Posterior vena cava (tissue), 2 donors: ENCODE measurements at regions not wholly inside any gene's neighbourhood (a gene's known extent, or its start where the extent isn't known, plus 50 kb on each side); places are given as distances from the start of the nearest gene placed in this dataset.
"Not testable (repeated sequence)": the region's sequence is repeated elsewhere in the genome, so short reads cannot be mapped to it uniquely, and the experiment has no call there.

Experiments
- DNase-seq: peaks from one replicate; pipeline ENCODE4 v3.0.0-alpha.2; 2020; ENCODE audit warnings: low spot score
- intact Hi-C, 2 donors: fragments of 100-400 bp; cut with DNase I; formaldehyde crosslinking; loops; one replicate each; pipeline versions ENCODE4 v1.14.1 to v1.14.2; 2022 to 2023
- donor health status: DM: yes; HTN: yes; CAD: no.
- donor health status: DM: yes; HTN: yes; CAD: no.

GRCh38 chr4:67342291-67342690 is 203.0 kb downstream of the CENPC start:
- intact Hi-C loops: no loop called here

DNA sequence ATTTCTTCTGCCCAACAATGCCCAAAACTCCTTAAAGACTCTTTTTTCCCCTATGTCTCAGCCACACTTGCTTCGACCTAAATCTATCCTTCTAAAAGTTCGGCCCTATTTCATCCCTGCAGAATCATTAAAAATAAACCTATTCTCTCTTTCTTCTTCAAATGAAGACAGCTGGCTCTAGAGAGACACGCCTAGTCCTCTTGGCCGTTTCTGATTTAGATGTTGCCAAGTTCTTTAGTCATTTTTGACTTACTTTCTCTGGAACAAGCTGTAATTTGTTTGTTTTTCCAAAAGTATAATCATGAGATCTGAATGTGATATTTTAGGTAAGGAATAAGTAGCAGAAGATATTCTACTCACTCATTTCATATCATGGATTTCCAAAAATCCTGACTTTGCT is 211.6 kb downstream of the CENPC start:
- intact Hi-C loops: no loop called here
- DNase-seq: no peak

More at GRCh38 chr4:67342291-67342690, 203.0 kb downstream of the CENPC start:
- DNase-seq: no peak

DNA sequence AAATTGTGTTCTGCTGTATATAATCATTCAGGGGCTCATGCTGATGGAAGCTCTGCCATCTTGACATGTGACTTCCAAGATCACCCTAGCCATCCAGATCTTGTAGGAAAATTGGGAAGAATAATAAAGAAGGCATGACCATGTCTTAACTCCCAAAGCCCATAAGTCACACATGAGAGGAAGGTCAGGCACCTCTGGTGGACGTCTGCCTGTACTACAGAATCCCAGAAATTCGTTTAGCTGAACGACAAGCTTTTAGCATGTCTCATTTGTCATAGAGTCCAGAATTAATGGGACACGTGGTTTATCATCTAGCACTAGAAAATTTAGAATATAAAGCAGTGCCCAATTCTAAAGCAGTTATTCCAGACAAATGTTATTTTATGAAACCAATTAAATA is 212.7 kb downstream of the CENPC start:
- DNase-seq: no peak
- intact Hi-C loops: no loop called here

DNA sequence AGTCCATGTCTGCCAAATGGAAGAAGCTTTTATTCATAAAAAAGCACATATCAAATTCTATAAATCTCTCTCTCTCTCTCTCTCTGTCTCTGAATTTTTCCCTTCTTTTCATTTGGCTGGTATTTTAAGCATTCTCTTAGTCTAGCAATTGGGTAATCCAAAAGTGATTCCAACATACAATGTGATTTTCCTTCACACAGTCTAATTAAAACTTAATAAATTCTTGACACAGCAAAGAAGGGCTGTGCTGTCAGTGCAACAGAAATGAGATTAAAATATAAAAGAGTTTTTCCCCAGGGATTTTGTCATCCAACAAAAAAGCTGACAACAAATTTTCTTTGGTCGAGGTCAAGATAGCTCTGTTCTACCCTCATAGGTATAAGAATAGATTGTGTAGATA is 216.9 kb downstream of the CENPC start:
- no peak for DNase-seq
- intact Hi-C loops: no loop called here

GRCh38 chr4:67328018-67328278 is 217.4 kb downstream of the CENPC start:
- intact Hi-C loops: no loop called here

DNA sequence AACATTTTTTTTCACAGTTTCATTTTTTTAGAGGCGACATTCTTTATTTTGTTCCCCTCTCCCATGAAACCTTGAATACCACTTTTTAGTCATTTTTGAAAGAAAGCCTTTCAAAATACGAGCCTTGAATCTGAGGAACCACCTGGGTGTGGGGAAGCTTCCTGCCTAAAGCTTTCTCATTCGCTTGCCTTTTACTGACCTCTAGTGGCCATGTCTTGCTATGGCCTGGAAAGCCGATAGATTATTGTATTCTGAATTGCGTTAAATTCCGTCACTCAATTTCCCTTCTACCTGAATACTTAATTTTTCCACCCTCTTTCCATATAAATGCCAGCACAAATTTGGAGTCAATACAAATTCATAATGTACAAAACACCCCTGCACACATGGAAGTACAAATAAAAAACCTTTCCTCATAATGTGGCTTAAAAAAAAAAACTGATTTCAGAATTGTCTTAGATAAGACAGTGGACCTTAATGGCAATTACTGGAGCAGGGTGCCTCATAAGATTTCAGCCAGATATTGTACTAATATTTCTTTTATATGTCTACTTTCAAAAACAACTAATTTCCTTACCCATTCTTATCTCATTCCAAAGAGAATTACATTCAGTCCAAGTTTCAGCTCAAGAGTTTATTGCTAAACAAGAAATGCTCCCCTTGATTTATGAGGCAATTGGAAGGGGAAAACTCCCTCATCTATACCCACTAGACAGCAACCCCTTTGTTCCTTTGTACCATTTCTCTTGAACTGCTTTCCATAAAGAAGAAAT is 217.9 kb downstream of the CENPC start:
- no peak for DNase-seq
- intact Hi-C loops: no loop called here

More at GRCh38 chr4:67328018-67328278, 217.4 kb downstream of the CENPC start:
- DNase-seq: no peak

GRCh38 chr4:67325791-67326190 is 219.5 kb downstream of the CENPC start:
- DNase-seq: no peak
- intact Hi-C loops: no loop called here

GRCh38 chr4:67320645-67321044 is 224.7 kb downstream of the CENPC start:
- no peak for DNase-seq

DNA sequence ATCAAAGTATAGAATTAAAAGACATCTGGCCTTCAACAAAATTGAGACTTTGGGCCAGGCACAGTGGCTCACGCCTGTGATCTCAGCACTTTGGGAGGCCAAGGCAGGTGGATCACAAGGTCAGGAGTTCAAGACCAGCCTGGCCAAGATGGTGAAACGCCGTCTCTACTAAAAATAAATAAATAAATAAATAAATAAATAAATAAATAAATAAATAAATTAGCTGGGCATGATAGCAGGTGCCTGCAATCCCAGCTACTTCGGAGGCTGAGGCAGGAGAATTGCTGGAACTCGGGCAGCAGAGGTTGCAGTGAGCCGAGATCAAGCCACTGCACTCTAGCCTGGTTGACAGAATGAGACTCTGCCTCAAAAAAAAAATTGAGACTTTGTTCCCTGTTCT is 225.7 kb downstream of the CENPC start:
- intact Hi-C loops, DNase-seq: not testable (repeated sequence)

More at GRCh38 chr4:67320645-67321044, 224.7 kb downstream of the CENPC start:
- intact Hi-C loops: no loop called here

- DNase-seq, intact Hi-C loops: not testable (repeated sequence)
Measured at GRCh38 chr4:67300497-67301185, 244.7 kb downstream of the CENPC start.

DNA sequence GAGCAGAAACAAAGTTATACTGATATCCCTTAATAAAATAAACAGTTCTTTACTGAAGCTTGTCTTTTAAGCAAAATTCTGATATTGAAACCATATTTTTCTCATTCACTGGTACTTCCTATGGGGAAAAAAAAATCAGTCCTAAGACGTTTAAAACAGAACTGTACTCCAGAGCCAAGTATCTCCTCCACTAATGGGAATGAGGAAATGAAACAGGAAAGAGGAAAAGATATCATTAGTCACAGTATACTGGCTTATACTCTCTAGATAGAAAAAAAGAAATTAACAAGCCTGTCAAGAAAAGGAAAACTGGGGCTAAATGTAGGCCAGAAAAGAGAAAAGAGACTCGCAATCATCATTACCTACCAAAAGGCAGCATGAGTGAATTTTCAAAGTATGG is 252.7 kb downstream of the CENPC start:
- intact Hi-C loops: no loop called here

GRCh38 chr4:67292045-67292444 is 253.3 kb downstream of the CENPC start:
- intact Hi-C loops: no loop called here

More for the DNA sequence above, 252.7 kb downstream of the CENPC start:
- DNase-seq: no peak

DNA sequence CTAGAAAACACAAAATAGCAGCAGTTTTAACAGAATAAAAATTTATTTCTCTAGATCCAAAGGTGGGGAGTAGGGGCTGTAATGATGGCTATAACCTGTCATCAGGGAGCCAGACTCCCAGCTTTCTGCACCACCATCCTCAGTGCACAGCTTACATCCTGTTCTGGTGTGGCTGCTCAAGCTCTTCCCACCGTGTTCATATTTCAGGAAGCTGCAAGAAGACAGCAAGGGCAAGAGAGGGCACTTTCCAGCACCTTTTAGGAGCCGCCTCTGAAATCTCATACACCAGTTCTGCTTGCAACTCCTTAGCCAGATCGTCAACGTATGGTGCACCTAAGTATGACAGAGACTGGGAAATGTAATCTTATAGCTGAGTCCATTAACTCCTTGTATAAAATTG is 253.7 kb downstream of the CENPC start:
- DNase-seq: no peak
- intact Hi-C loops: no loop called here

More at GRCh38 chr4:67292045-67292444, 253.3 kb downstream of the CENPC start:
- no peak for DNase-seq

- intact Hi-C loops: no loop called here
- DNase-seq: no peak
Measured at GRCh38 chr4:67288964-67289363, 256.3 kb downstream of the CENPC start.

DNA sequence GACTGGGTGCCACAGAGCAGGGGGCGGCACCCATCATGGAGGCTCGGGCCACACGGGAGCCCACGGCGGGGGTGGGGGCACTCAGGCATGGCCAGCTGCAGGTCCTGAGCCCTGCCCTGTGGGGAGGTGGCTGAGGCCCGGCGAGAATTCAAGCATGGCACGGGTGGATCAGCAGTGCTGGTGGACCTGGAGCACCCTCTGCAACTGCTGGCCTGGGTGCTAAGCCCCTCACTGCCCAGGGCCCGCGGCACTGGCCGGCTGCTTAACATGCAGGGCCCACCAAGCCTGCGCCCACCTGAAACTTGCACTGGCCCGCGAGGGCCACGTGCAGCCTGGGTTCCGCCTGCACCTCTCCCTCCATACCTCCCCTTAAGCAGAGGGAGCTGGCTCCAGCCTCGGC is 258.6 kb downstream of the CENPC start:
- intact Hi-C loops: no loop called here
- DNase-seq: no peak

- DNase-seq: no peak
- intact Hi-C loops: no loop called here
Measured at GRCh38 chr4:67282749-67283148, 262.6 kb downstream of the CENPC start.

DNA sequence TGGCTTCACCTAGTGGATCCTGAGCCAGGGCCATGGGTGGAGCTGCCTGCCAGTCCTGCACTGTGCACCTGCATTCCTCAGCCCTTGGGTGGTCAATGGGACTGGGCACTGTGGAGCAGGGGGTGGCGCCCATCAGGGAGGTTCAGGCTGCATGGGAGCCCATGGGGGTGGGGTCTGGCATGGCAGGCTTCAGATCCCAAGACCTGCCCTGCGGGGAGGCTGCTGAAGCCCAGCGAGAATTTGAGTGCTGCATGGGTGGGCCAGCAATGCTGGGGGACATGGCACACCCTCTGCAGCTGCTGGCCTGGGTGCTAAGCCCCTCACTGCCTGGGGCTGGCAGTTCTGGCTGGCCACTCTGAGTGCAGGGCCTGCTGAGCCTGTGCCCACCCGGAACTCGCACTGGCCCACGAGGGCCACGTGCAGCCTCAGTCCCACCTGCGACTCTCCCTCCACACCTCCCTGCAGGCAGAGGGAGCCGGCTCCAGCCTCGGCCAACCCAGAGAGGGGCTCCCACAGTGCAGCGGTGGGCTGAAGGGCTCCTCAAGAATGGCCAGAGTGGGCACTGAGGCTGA is 270.0 kb downstream of the CENPC start:
- DNase-seq: no peak
- intact Hi-C loops: no loop called here

- intact Hi-C loops, DNase-seq: not testable (repeated sequence)
Measured at GRCh38 chr4:67274671-67275070, 270.6 kb downstream of the CENPC start.

GRCh38 chr4:67273666-67274065 is 271.6 kb downstream of the CENPC start:
- intact Hi-C loops: no loop called here
- DNase-seq: no peak

DNA sequence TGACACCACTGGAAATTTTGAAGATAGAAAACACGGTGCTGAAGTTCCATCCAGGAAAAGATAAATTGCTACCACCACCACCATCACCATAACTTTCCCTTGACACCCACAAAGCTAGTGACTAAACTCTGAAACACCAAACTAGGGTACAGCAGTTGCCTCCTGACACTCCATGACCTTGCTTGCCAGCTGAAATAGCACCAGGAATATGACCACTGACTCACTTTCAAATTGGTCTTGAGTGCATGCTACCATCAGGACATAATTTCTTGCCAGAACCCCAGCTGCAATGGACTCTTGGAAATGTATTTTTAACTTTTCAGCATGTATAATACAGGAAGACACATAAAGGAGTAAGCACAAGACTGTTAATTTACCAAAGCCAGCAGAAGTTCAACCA is 283.3 kb downstream of the CENPC start:
- intact Hi-C loops: no loop called here
- DNase-seq: no peak
